ENCODE measurements at regions not wholly inside any gene's neighbourhood (a gene's known extent, or its start where the extent isn't known, plus 50 kb on each side); places are given as distances from the start of the nearest gene placed in this dataset.
A peak's percentile ranks its signal among the peaks of the same experiment; 100 is the strongest.
"Not testable (repeated sequence)": the region's sequence is repeated elsewhere in the genome, so short reads cannot be mapped to it uniquely, and the experiment has no call there.

DNA sequence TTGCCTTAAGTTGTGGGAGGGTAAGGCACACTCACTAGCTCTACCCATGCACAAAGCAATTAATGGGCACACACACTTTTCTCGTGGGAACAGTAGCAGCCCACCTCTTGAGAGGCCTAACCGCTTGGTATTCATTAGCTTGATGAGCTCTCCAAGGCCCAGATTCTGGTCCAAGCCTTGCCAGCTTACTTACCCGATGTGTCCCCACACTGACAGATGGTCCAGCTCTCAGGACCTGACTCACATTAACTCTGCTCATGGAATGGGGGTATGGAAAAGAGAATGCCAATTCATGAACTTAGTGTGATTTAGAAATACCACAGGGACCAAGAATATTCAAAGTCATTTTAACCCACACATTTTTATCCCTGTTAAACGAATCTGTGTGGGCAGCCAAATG lies 106.8 kb upstream of the CACHD1 start:
- DNase-seq, result no peak

DNA sequence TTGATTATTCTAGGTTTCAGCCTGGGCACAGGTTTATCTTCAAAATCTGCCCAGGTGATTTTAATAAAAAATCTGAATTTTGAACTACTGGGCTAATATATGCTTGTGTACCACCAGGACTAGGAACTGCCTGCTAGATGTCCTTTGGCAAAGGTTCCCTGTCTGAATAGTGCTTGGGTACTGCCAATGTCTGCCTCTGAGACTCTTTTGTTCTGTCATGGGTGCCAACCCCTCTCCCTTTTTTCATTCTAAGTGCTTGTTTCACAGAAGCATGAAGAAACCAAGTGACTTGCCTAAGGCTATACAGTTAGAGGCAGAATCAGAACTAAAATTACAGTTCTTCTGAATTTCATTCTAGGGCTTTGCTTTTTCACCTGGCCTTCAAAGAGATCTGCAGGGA lies 106.3 kb upstream of the CACHD1 start:
- DNase-seq, result no peak

- no peak for DNase-seq
Observed at GRCh38 chr1:64366821-64367220, 103.1 kb upstream of the CACHD1 start.

GRCh38 chr1:64368344-64368743 lies 101.6 kb upstream of the CACHD1 start:
- no peak for DNase-seq

- DNase-seq, result no peak
Observed at GRCh38 chr1:64378826-64379225, 91.1 kb upstream of the CACHD1 start.

- no peak for DNase-seq
Observed at GRCh38 chr1:64387389-64388285, 82.3 kb upstream of the CACHD1 start.

DNA sequence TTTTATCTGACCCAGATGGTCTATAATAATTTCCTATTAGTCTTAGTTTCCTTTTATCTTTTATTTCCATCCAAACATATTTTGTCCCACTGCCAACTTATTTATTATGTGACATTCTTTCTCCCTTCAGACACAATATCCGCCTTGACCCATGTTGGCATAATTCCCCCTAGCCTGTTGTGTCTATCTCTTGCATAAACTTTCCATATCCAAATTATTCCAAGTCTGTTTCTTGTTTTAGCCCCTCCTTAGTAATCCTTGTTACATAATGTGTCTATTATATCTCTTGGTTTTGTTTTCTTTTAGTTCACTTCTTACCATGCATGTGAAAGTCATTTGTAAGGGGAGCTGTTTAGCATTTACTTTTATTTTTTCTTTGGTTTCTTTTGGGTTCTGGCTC lies 81.6 kb upstream of the CACHD1 start:
- no peak for DNase-seq

DNA sequence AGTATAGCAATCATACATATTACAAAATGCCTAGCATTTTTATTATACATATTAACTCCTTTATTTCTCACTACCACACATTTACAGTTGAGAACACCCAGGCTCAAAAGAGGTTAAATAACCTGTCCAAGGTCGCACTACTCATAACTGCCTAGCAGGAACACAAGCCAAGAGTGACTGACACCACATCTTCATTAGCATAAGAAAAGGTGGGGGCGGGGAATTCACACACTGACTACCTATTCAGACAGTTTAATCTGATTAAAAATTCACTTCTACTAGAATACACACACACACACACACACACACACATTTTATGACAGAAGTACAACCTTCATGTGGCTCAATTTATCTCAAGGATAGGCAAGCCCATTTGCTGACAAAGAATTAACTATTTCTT lies 77.8 kb upstream of the CACHD1 start:
- DNase-seq, result no peak

DNA sequence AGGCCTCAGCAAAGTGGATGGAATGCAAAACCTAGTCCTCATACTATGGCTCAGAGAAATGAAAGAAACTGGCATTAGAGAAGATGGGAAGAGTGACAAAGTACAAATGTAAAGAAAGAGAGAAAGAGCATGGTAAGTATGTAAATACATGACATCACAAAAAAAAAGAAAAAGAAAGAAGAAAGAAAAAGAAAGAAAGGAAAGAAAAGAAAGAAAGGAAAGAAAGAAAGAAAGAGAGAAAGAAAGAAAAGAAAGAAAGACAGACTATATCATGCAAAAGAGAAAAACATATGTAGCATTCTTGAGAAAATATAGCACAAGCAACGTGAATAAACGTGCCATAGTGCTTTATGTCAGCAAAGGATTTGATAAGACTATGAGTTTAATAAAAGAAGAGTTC lies 76.1 kb upstream of the CACHD1 start:
- DNase-seq, result no peak

DNA sequence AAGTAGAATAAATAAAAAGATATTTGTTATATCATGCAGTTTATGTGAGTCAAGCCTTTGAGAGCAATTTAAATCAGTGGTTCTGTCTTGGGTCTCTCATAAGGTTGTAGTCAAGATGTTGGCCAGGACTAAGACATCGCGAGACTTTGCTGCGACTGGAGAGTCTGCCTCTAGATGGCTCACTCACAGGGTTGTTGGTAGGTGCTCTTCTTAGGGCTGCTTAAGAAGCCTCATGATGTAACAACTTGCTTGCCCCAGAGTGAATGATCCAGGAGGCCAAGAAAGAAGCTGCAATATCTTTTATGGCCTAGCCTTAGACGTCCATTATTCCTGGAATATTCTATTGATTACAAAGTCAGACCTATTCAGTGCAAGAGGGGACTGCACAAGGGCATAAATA lies 73.1 kb upstream of the CACHD1 start:
- no peak for DNase-seq

- no peak for DNase-seq
Observed at GRCh38 chr1:64397541-64397940, 72.4 kb upstream of the CACHD1 start.

GRCh38 chr1:64398936-64399335 lies 71.0 kb upstream of the CACHD1 start:
- no peak for DNase-seq

DNA sequence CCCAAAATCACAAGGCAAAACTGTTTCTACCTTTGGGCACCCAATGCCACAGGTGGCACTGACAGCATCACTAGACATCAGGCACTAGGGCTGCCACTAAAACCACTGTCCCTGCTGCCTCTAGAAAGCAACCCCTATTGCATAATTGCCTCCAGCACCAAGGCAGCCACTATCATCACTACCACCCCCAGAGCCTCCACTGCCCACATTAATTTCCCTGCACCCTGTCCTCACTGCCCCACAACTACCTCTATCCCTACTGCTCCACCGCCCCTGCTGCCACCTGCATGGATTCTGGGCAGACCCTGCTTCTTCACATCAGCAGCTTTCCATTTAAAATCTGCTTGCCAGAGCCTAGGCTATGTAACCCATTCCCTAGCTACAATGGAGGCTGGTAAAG lies 68.6 kb upstream of the CACHD1 start:
- no peak for DNase-seq

DNA sequence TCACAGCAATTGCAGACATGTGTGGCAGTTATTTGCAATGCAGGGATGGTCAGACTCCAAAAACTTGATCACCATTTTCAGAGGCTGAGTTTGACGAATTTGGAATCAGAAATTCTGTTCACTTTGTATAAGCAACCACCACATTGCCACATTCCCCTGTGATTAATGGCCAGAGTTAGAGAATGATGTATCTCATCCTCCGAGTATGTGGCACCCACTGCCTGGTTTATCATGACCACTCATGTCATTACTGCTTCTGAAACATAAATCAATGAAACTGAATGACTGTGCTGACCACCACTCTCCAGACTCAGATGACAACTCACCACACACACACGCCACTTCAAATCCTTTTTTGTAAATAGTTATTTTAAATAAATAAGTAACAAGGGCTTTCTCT lies 66.6 kb upstream of the CACHD1 start:
- DNase-seq, result peak; percentile 59

DNA sequence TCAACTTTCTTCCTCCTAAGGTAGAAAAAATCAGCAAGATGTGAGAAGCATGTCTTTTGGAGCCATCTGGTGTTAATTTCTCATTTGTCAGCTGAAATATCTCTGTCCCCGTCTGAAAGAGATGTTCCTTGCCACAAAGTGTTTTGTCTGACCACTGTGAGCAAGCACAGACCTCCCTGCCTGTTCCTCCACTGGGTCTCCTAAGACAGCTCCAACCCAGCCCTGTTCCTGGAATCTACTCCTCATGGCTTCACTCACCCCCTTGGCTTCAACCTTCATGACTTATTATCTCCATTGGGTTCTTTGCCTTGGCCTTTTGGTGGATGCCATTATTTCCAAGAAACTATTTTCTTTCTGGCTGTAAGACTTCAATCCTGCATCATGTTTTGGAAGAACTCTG lies 65.7 kb upstream of the CACHD1 start:
- peak; percentile 9 for DNase-seq

- no peak for DNase-seq
Observed at GRCh38 chr1:64405833-64406232, 64.1 kb upstream of the CACHD1 start.

- no peak for DNase-seq
Observed at GRCh38 chr1:64410217-64410616, 59.7 kb upstream of the CACHD1 start.

- DNase-seq, result not testable (repeated sequence)
Observed at GRCh38 chr1:64414855-64415546, 54.9 kb upstream of the CACHD1 start.

DNA sequence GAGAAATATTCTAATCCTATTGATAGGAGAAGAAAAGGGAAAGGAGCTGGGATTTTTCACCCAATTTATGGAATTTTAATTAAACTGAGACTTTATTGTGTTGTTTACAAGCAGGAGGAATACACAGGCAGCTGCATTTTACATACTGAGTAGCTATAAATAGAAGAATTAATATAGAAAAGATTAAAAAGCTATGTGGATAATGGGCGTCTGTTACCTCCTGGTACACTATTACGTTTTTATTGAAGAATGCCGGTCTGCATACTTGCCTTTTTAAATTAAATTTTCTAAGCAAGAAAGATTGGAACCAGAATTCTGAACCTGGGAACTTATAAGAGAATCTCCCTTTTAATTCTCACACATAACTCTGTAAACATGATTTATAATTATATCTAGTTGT lies 52.1 kb upstream of the CACHD1 start:
- no peak for DNase-seq

Measured in fibroblast of skin of scalp (primary cell).